Esophagus muscularis mucosa (tissue), 4 donors: ENCODE measurements at regions not wholly inside any gene's neighbourhood (a gene's known extent, or its start where the extent isn't known, plus 50 kb on each side); places are given as distances from the start of the nearest gene placed in this dataset.

Experiments used
- CTCF ChIP-seq, 3 experiments: fragments of 200-600 bp in 2 of 3; fragments of 450-650 bp in 1 of 3; sonication (generic) in 2 of 3; IDR thresholded peaks; one replicate each; pipeline ENCODE4 v1.5.1; 2017 to 2019; ENCODE audit warnings: antibody characterized with exemption in 3 of 3, mild to moderate bottlenecking in 2 of 3, moderate library complexity in 1 of 3
- EP300 ChIP-seq: sonication (generic); formaldehyde crosslinking; IDR thresholded peaks from one replicate; pipeline ENCODE4 v1.6.1; 2017; ENCODE audit warnings: antibody characterized with exemption
- POLR2A ChIP-seq: fragments of 450-650 bp; IDR thresholded peaks from one replicate; pipeline ENCODE4 v1.6.1; 2017; ENCODE audit warnings: antibody characterized with exemption, moderate library complexity, mild to moderate bottlenecking, low read depth
- POLR2AphosphoS5 ChIP-seq, 2 donors: sonication (generic); formaldehyde crosslinking; IDR thresholded peaks; one replicate each; pipeline ENCODE4 v1.6.1; 2017; ENCODE audit warnings: antibody characterized with exemption in 2 of 2

GRCh38 chr10:111933937-111934336 lies 249.6 kb downstream of the GPAM start:
- TF ChIP-seq CTCF (IDR thresholded peaks at IDR 0.05) (no peak), POLR2AphosphoS5 (IDR thresholded peaks at IDR 0.05) (no peak), EP300 (no peak), POLR2A (no peak)
